NCI-H2029 treated with DMSO at 0.1 percent for 48 hours (cell line): ENCODE measurements at regions not wholly inside any gene's neighbourhood (a gene's known extent, or its start where the extent isn't known, plus 50 kb on each side); places are given as distances from the start of the nearest gene placed in this dataset.

Experiments
- DNase-seq: peaks from one replicate; lab custom pipeline; 2025; lab: John Stamatoyannopoulos, UW

DNA sequence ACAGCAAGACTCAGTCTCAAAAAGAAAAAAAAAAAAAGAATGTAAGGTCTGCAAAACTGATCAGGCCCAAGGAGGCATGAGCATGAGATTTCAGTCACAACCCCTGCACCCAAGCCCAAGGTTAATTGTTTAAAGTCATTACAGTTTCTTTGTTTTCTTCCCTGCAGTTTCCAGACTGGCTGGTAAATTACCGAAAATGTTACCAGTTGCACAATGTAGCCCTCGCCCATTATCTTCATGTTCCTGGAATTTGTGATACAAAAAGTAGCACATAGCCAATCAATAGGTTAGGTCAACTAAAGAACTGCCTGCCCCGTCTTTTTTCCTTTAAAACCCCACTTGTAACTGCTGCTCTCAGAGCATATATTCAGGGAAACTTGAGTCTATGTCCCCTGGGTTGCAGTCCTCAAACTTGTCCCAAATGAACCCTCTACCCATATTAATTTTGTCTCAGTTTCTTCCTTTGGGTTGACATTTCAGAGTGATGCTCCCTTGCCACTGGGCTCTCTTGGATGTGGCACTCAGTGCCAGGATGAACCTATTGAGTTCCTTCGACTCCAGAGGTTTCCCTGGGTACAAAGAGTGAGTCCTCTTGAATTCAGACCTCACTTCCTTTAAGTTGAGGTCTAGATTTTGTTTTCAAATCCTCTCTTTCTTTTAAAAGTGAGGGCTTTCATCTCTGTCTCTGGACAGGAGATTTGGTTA is 216.2 kb upstream of the HS6ST1 start:
- DNase-seq: no peak

GRCh38 chr2:128535953-128536352 is 217.3 kb upstream of the HS6ST1 start:
- DNase-seq: no peak

DNA sequence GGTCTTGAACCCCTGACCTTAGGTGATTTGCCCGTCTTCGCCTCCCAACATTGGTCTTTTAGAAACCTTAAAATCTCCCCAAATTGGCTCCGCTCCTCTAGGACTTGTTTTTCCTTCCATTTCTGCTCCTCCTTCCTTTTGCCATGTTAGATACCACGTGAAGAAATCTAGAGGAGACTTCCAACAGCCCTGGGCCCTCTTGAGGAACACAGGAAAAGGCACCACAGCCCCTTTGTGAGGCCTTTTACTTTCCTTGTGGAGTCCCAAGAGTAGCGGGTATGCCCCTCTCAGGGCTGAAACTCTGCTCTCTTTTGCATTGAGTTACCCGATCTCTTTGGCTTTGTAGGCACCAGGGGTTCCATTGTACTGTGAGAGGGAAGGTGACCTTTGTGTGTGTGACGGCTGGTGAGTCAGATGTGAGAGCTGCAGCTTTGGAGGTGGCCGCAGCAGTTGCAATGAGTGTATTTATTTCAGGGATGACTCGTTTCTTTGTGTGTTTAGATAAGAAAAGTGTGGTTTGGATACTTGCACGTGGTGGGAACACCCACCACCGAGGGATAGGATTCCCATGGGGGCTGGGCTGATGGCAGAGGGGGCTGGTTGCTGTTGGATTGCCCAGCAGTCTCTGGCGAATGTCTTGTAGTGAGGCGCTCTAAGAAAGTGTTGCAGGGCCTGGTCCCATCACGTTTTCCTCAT is 218.4 kb upstream of the HS6ST1 start:
- DNase-seq: no peak

GRCh38 chr2:128537646-128538045 is 219.0 kb upstream of the HS6ST1 start:
- no peak for DNase-seq

DNA sequence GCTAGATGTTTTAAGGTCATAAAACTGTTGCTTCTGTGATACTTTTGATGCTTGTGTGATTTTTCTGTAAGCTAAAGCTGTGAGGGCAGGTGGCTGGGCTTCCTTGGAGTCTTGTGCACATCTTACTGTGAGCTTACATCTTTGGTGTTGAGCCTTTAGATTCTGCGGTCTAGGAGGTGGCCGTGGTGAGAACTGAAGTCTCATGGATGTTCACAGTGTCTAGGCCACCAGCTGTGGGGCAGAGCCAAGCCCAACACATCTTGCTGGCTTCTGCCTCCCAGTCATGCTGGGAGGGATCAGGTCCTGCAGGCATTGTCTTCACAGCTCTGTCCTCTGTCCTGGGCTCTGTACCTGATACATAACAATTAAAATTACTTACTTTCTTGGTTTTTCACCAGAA is 219.7 kb upstream of the HS6ST1 start:
- no peak for DNase-seq

- no peak for DNase-seq
Observed at GRCh38 chr2:128540670-128541069, 222.0 kb upstream of the HS6ST1 start.

DNA sequence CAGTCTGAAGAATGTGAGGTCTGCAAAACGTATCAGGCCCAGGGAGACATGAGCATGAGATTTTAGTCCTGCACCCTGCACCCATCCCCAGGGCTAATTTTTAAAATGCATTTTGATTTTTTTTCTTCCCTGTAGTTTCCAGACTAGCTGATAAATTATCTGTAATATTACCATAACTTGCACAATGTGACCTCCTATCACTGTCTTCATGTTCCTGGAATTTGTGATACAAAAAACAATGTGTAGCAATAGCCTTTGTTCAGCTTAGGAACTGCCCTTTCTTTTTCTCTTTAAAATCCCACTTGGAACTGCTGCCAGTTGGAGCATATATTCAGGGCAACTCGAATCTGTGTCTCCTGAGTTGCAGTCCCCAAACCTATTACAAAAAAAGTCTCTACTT is 222.8 kb upstream of the HS6ST1 start:
- no peak for DNase-seq

GRCh38 chr2:128543036-128543435 is 224.4 kb upstream of the HS6ST1 start:
- DNase-seq: no peak

DNA sequence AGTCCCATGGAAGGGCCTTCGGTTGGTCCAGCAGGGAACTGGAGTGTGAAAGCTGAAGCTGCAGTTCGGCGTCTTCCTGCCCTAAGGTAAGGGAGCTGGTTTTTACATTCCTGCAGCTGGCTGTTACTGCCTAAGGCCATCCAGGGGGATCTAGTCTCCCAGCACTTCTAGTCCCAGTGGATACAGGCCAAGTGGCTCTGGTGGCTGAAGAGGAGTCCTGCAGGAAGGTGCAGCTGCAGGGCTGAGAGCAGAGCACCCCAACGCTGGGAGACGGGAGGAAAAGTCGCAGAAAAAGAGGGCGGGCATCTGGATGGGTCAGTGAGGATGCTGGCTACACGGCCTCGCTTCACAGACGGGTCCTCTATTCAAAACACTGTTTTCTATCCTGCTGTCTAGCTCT is 225.0 kb upstream of the HS6ST1 start:
- DNase-seq: no peak

- no peak for DNase-seq
Observed at GRCh38 chr2:128544321-128545037, 225.8 kb upstream of the HS6ST1 start.

- DNase-seq: no peak
Observed at GRCh38 chr2:128545085-128545484, 226.4 kb upstream of the HS6ST1 start.

GRCh38 chr2:128545829-128546228 is 227.2 kb upstream of the HS6ST1 start:
- DNase-seq: no peak

DNA sequence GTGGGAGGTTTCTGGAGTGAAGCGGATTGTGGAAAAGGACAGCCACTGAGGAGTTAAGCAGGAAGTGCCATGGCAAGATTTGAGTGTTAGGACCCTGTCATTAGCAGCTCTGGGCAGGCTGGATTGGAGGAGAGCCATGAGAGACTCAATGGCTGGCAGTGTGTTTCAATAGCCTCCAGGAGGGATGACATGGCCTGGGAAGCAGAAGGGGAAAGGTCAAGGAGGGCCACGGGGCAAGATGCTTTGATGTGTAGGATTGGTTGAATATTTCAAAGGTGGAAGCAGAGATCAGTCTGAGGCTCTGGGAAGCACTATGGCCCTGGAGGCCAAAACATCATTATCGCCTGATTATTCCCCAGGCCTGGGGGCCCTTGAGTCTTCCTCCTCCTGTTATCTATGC is 229.0 kb upstream of the HS6ST1 start:
- no peak for DNase-seq

- DNase-seq: no peak
Observed at GRCh38 chr2:128548461-128548891, 229.8 kb upstream of the HS6ST1 start.

- DNase-seq: no peak
Observed at GRCh38 chr2:128549094-128549493, 230.4 kb upstream of the HS6ST1 start.

DNA sequence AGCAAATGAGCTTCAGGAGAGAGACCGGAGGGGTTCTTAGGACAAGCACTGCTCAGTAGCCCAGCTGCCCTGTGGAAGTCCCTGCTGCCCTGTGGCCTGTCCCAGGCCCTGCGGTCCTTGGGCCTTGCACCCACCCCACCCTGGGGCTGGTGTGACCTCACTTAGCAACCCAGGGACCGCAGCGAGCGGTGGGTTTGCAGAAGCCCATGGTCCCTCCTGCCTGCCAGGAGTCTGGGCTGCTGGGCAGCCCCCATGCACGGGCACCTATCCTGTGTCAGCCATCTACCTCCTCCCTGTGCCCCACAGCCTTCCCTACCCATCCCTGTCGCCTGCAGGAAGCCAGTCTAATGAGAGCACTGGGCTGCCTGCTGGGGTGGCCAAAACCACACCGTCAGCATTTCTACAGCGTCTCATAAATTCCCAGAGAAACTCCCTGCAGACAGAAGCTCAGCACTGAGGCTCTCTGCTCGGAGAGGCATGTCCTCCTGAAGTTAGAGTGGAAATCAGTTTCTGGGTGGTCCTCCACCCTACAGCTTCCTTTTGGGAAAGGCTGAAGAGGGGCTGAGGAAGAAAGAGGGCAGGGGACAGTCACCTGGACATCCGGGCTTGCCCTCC is 231.1 kb upstream of the HS6ST1 start:
- no peak for DNase-seq

GRCh38 chr2:128550389-128550788 is 231.7 kb upstream of the HS6ST1 start:
- DNase-seq: no peak

- no peak for DNase-seq
Observed at GRCh38 chr2:128550801-128551416, 232.2 kb upstream of the HS6ST1 start.

- no peak for DNase-seq
Observed at GRCh38 chr2:128551435-128551834, 232.8 kb upstream of the HS6ST1 start.

DNA sequence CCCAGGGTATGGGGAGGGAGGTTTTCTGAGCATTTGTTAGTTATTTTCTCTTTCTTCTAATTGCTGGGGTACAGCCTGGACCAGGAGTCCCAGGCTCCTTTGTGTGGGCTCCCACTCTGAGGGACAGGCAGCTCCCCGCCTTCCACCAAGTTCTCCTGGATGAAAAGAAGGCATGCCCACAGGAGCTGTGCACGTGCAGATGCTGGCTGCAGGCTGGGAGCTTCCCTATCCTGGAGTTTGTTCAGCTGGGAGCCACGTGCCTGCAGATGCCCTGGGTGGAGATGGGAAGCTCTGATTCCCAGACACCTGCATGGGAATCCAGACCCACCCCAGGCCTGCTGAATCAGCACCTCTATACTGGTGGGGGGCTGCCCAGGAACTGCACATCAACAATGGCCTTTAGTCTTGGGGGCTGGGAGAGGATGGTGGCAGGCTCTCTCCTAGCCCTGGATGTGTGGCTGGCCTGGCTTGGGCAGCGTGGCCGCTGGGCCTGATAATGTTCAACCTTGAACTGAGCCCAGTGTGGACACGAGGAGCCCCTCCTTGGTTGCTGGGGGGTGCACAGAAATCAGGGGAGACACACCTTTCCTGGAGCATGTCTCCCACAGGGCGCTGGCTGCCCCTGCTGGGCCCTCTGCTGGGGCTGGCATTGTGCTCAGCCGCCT is 233.6 kb upstream of the HS6ST1 start:
- no peak for DNase-seq

- DNase-seq: no peak
Observed at GRCh38 chr2:128552806-128553551, 234.3 kb upstream of the HS6ST1 start.
